PC-3 (cell line): ENCODE measurements at regions not wholly inside any gene's neighbourhood (a gene's known extent, or its start where the extent isn't known, plus 50 kb on each side); places are given as distances from the start of the nearest gene placed in this dataset.

Experiments used
- ATAC-seq: fragments of 200-7000 bp; cut with Tn5 transposase; 2 replicates; pipeline ENCODE4 v1.9.1; 2020; ENCODE audit warnings: mild to moderate bottlenecking, moderate library complexity
- BruUV-seq: library from RNA; stranded (reverse); fragments of 400-500 nt; replicated peaks from 2 replicates; lab custom pipeline; 2021; lab: Mats Ljungman, UMichigan
- CTCF ChIA-PET: fragments of 300-600 bp; sonication (Branson Sonifier 250); formaldehyde crosslinking; loops from one replicate; lab custom pipeline; 2022; ENCODE audit warnings: antibody characterized with exemption; lab: Charles Lee
- POLR2A ChIA-PET: fragments of 300-600 bp; sonication (Branson Sonifier 250); formaldehyde crosslinking; loops from one replicate; lab custom pipeline; 2022; ENCODE audit warnings: antibody characterized with exemption; ENCODE audit not compliant: unreplicated experiment; lab: Charles Lee
- DNase-seq: peaks from one replicate; pipeline ENCODE4 v3.0.0-alpha.2; 2015
- H2AFZ ChIP-seq: fragments of 300-600 bp; sonication (generic); 2 replicates; pipeline ENCODE4 v1.6.0; 2016; ENCODE audit warnings: antibody characterized with exemption, low read length
- H3F3A ChIP-seq: fragments of 300-600 bp; sonication (generic); one replicate; pipeline ENCODE4 v1.6.0; 2017; ENCODE audit warnings: antibody characterized with exemption, low read length, control low read depth, mild to moderate bottlenecking; ENCODE audit not compliant: unreplicated experiment
- H3K27ac ChIP-seq: fragments of 300-600 bp; sonication (generic); 2 replicates; pipeline ENCODE4 v1.5.1; 2016; ENCODE audit warnings: mild to moderate bottlenecking, low read length
- H3K27me3 ChIP-seq: fragments of 300-600 bp; sonication (generic); 2 replicates; pipeline ENCODE4 v1.6.1; 2016; ENCODE audit warnings: low read length, mixed read lengths
- H3K36me3 ChIP-seq: fragments of 300-600 bp; sonication (generic); 2 replicates; pipeline ENCODE4 v1.6.1; 2016; ENCODE audit warnings: low read depth, mixed run types, low read length, mixed read lengths
- H3K4me1 ChIP-seq: fragments of 300-600 bp; sonication (generic); 2 replicates; pipeline ENCODE4 v1.5.1; 2016; ENCODE audit warnings: low read length; ENCODE audit not compliant: insufficient read depth
- H3K4me2 ChIP-seq: fragments of 300-600 bp; sonication (generic); 2 replicates; pipeline ENCODE4 v1.6.0; 2016; ENCODE audit warnings: low read length
- H3K4me3 ChIP-seq: fragments of 300-600 bp; sonication (generic); 2 replicates; pipeline ENCODE4 v1.5.1; 2016; ENCODE audit warnings: mild to moderate bottlenecking, low read length, mixed read lengths
- H3K79me2 ChIP-seq: fragments of 300-600 bp; sonication (generic); 2 replicates; pipeline ENCODE4 v1.6.1; 2017; ENCODE audit warnings: low read length, mixed read lengths
- H3K9ac ChIP-seq: fragments of 300-600 bp; sonication (generic); 2 replicates; pipeline ENCODE4 v1.6.0; 2016; ENCODE audit warnings: mild to moderate bottlenecking, low read length
- H3K9me2 ChIP-seq: fragments of 300-600 bp; sonication (generic); replicated peaks from 2 replicates; pipeline ENCODE4 v1.6.1; 2016; ENCODE audit warnings: mixed run types, low read length, mixed read lengths
- H3K9me3 ChIP-seq: fragments of 300-600 bp; sonication (generic); 2 replicates; pipeline ENCODE4 v1.6.1; 2016; ENCODE audit warnings: low read length, mixed read lengths
- H4K20me1 ChIP-seq: fragments of 300-600 bp; sonication (generic); 2 replicates; pipeline ENCODE4 v1.6.1; 2016; ENCODE audit warnings: low read length, mixed read lengths
- EZH2 ChIP-seq: fragments of 300-600 bp; sonication (generic); IDR thresholded peaks from one replicate; pipeline ENCODE4 v1.6.1; 2017; ENCODE audit warnings: antibody characterized with exemption, mild to moderate bottlenecking, low read length; ENCODE audit not compliant: unreplicated experiment
- EZH2phosphoT487 ChIP-seq: fragments of 300-600 bp; sonication (generic); IDR thresholded peaks from 2 replicates; pipeline ENCODE4 v1.6.1; 2018; ENCODE audit warnings: mild to moderate bottlenecking, antibody characterized with exemption, low read length, borderline replicate concordance
- intact Hi-C: fragments of 100-400 bp; cut with micrococcal nuclease; formaldehyde crosslinking; loops from 2 replicates; pipeline ENCODE4 v1.9.0; 2023
- TF ChIP-seq, protein P1 (sequence below): fragments of 300-600 bp; sonication (generic); conservative IDR thresholded peaks from 2 replicates; pipeline ENCODE4 v1.5.1; 2017; ENCODE audit warnings: antibody characterized with exemption, low read depth, mild to moderate bottlenecking, low read length

DNA sequence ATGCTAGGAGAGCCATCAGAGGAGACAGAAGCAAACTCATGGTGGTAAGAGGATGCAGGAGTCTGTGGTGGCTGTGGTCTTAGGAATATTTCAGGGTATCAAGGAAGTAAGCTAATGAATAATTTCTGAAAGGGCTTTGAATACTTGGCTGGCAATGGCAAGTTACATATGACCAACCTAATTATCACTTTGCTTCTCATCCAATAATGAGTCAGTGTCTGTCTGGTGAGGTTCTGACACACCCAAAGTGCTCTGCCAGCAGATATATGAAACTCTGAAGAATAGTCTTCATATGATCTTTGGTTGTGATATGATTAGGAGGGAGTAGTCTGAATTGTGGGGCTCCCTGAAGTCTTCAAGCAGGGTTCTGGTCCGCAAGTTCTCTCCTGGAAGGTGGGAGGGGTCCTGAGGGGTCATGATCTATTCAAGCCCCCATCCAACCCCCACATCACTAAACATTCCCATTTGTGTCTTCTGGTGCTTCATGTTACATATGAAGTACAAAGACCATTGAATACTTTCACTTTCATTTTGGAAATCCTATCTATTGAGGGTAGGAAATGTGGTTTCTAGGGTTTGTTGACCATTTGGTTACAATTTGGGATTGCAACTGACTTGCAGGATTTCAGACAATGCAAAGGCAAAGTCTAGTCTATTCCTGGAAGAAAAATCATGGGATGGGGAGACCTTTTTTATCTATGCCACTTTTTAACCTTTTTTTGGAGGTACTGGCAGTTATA, 199.9 kb upstream of the CDKN2B start:
- H3K4me1 ChIP-seq: peaks cover 57% of the 10 kb centered on the region
- DNase-seq: peak; percentile 8
- CTCF ChIA-PET: no interaction called here
- H3K27me3 ChIP-seq: no peaks in the 10 kb centered on the region
- no peaks in the 10 kb centered on the region for H3K79me2 ChIP-seq
- H3K9me3 ChIP-seq: no peaks in the 10 kb centered on the region
- POLR2A ChIA-PET: interaction anchor here (0.6 kb wide), 1 partner anchor 179 kb away, joined by 3 read pairs; no protein-coding TSS in a partner anchor
- intact Hi-C loops: no loop called here
- no peaks in the 10 kb centered on the region for H4K20me1 ChIP-seq
- H3K4me2 ChIP-seq: peak overlapping the region; percentile 72
- no peak overlapping the region for H2AFZ ChIP-seq
- no peaks in the 10 kb centered on the region for H3K9me2 ChIP-seq
- H3K4me3 ChIP-seq: no peak overlapping the region
- BruUV-seq: TSS peak; percentile 5
- no peak for ATAC-seq
- TF ChIP-seq, protein P1, sequence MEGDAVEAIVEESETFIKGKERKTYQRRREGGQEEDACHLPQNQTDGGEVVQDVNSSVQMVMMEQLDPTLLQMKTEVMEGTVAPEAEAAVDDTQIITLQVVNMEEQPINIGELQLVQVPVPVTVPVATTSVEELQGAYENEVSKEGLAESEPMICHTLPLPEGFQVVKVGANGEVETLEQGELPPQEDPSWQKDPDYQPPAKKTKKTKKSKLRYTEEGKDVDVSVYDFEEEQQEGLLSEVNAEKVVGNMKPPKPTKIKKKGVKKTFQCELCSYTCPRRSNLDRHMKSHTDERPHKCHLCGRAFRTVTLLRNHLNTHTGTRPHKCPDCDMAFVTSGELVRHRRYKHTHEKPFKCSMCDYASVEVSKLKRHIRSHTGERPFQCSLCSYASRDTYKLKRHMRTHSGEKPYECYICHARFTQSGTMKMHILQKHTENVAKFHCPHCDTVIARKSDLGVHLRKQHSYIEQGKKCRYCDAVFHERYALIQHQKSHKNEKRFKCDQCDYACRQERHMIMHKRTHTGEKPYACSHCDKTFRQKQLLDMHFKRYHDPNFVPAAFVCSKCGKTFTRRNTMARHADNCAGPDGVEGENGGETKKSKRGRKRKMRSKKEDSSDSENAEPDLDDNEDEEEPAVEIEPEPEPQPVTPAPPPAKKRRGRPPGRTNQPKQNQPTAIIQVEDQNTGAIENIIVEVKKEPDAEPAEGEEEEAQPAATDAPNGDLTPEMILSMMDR: no peak
- no peak for TF ChIP-seq EZH2phosphoT487
- no peak overlapping the region for H3K9ac ChIP-seq
- H3K27ac ChIP-seq: peak overlapping the region; percentile 26; the same call in 1 of the 2 replicates
- peaks cover 13% of the 10 kb centered on the region for H3F3A ChIP-seq
- H3K36me3 ChIP-seq: no peaks in the 10 kb centered on the region

DNA sequence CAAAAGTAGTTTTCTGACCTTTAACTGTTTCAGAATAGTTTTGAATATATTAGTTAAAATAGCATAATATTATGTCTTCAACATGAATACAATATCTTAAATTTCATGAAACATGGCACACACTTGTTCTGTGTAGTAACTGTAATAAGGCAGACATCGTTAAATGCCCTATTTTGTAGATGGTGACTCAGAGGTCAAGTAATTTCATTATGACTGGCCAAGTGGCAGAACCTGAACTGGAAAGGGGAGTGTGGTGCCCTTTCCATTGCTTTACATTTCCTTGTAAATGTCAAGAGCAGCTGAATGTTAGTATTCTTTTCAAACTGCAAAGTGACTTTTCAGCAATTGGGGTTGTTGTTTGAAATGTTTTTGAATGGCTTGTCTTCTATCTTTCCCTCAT, 201.2 kb upstream of the CDKN2B start:
- Histone ChIP-seq H3K4me2 (peak overlapping the region; percentile 41), H3F3A (peaks cover 13% of the 10 kb centered on the region), H2AFZ (no peak overlapping the region), H3K36me3 (no peaks in the 10 kb centered on the region), H3K9me3 (no peaks in the 10 kb centered on the region), H3K27me3 (no peaks in the 10 kb centered on the region), H3K27ac (peak overlapping the region; percentile 99), H3K9me2 (no peaks in the 10 kb centered on the region), H3K79me2 (no peaks in the 10 kb centered on the region), H3K4me1 (peaks cover 69% of the 10 kb centered on the region), H4K20me1 (no peaks in the 10 kb centered on the region), H3K9ac (peak overlapping the region; percentile 82; the same call in 1 of the 2 replicates), H3K4me3 (no peak overlapping the region)
- peak; percentile 27 for ATAC-seq
- DNase-seq: peak; percentile 81
- no peak for TF ChIP-seq EZH2
- no peak for TF ChIP-seq EZH2phosphoT487
- TF ChIP-seq, protein P1: no peak
- ChIA-PET POLR2A (no interaction called here), CTCF (no interaction called here)
- intact Hi-C loops: loop anchor here (2.0 kb wide), 1 partner anchor 39 kb away; no protein-coding TSS in a partner anchor
- no TSS peak for BruUV-seq

DNA sequence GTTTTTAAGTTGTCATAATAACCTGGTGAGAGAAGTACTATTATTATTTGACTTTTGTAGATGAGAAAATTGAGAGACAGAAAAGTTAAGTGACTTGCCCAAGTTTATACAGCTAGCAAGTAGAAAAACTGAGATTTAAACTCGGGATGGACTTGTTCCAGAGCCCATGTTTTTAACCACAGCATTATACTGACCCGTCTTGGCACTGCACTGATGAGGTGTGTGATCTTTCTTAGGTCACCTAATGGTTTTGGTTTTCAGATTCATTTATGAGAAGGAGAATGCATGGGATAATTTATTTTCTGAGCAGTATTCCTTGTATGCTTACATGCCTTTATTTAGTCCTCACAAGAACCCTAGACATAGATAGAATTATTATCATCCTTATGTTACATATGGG, 201.8 kb upstream of the CDKN2B start:
- ChIA-PET POLR2A (no interaction called here), CTCF (no interaction called here)
- Histone ChIP-seq H3K27me3 (no peaks in the 10 kb centered on the region), H2AFZ (no peak overlapping the region), H3K9me2 (no peaks in the 10 kb centered on the region), H3K27ac (peak overlapping the region; percentile 99), H4K20me1 (no peaks in the 10 kb centered on the region), H3K4me3 (no peak overlapping the region), H3K79me2 (no peaks in the 10 kb centered on the region), H3K4me1 (peaks cover 76% of the 10 kb centered on the region), H3F3A (peaks cover 13% of the 10 kb centered on the region), H3K9ac (peak overlapping the region; percentile 82), H3K9me3 (no peaks in the 10 kb centered on the region), H3K36me3 (no peaks in the 10 kb centered on the region), H3K4me2 (peak overlapping the region; percentile 41)
- TF ChIP-seq EZH2 (no peak), EZH2phosphoT487 (no peak)
- TF ChIP-seq, protein P1: no peak
- no peak for DNase-seq
- intact Hi-C loops: loop anchor here (1.0 to 2.0 kb wide), 3 partner anchors 28 to 52 kb away; no protein-coding TSS in a partner anchor
- no TSS peak for BruUV-seq
- no peak for ATAC-seq
